Cardiac muscle cell (in vitro differentiated cells and primary cell): ENCODE measurements at regions not wholly inside any gene's neighbourhood (a gene's known extent, or its start where the extent isn't known, plus 50 kb on each side); places are given as distances from the start of the nearest gene placed in this dataset.

Experiments
- DNase-seq, 2 donors: peaks; one replicate each; pipeline versions ENCODE4 v3.0.0 to v3.0.0-alpha.2; 2010 to 2017; ENCODE audit warnings: low read depth in 1 of 2, low spot score in 1 of 2
- H3K27ac ChIP-seq: fragments of 200-600 bp; sonication (generic); 2 replicates; pipeline ENCODE4 v1.5.1; 2016
- H3K27me3 ChIP-seq: fragments of 200-600 bp; sonication (generic); 2 replicates; pipeline ENCODE4 v1.6.0; 2016; ENCODE audit warnings: control low read depth
- H3K36me3 ChIP-seq: fragments of 200-600 bp; sonication (generic); 2 replicates; pipeline ENCODE4 v1.5.1; 2016; ENCODE audit warnings: control low read depth
- H3K4me1 ChIP-seq: fragments of 200-600 bp; sonication (generic); 2 replicates; pipeline ENCODE4 v1.8.1; 2017; ENCODE audit warnings: low read depth, mild to moderate bottlenecking, mixed run types
- H3K4me3 ChIP-seq: fragments of 200-600 bp; sonication (generic); 2 replicates; pipeline ENCODE4 v1.5.1; 2016; ENCODE audit warnings: mild to moderate bottlenecking
- H3K9me3 ChIP-seq: fragments of 200-600 bp; sonication (generic); 2 replicates; pipeline ENCODE4 v1.5.1; 2017; ENCODE audit warnings: low read depth, mild to moderate bottlenecking, control low read depth
- TF ChIP-seq, protein P1 (sequence below): IDR thresholded peaks from 2 replicates; pipeline ENCODE4 v1.5.1; 2012; ENCODE audit warnings: low read depth, mild to moderate bottlenecking, low read length

DNA sequence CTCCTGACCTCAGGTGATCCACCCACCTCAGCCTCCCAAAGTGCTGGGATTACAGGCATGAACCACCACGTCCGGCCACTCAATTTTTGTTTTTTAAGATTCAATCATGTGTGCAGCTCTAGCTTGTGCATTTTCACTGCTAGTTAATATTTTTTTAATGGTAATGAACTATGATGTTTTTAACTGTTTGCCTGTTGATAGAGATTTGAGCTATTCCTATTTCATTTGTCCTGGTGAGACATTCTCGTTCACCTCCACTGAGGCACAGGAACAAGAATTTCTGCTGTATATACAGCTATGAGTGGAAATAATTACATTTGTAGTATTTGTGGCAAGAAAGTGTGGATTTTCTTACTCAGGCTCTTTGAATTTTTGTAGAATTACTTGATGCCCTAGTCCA is 137.7 kb upstream of the MYOCD start:
- TF ChIP-seq, protein P1, sequence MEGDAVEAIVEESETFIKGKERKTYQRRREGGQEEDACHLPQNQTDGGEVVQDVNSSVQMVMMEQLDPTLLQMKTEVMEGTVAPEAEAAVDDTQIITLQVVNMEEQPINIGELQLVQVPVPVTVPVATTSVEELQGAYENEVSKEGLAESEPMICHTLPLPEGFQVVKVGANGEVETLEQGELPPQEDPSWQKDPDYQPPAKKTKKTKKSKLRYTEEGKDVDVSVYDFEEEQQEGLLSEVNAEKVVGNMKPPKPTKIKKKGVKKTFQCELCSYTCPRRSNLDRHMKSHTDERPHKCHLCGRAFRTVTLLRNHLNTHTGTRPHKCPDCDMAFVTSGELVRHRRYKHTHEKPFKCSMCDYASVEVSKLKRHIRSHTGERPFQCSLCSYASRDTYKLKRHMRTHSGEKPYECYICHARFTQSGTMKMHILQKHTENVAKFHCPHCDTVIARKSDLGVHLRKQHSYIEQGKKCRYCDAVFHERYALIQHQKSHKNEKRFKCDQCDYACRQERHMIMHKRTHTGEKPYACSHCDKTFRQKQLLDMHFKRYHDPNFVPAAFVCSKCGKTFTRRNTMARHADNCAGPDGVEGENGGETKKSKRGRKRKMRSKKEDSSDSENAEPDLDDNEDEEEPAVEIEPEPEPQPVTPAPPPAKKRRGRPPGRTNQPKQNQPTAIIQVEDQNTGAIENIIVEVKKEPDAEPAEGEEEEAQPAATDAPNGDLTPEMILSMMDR: no peak
- H3K27ac ChIP-seq: no peak overlapping the region
- no peaks in the 10 kb centered on the region for H3K27me3 ChIP-seq
- H3K4me1 ChIP-seq: peaks cover 14% of the 10 kb centered on the region
- H3K4me3 ChIP-seq: no peak overlapping the region
- no peaks in the 10 kb centered on the region for H3K36me3 ChIP-seq
- no peaks in the 10 kb centered on the region for H3K9me3 ChIP-seq
- no peak for DNase-seq

- TF ChIP-seq, protein P1: no peak
- Histone ChIP-seq H3K27me3 (no peaks in the 10 kb centered on the region), H3K36me3 (no peaks in the 10 kb centered on the region), H3K4me1 (peaks cover 10% of the 10 kb centered on the region), H3K27ac (peak overlapping the region; percentile 55), H3K9me3 (no peaks in the 10 kb centered on the region), H3K4me3 (no peak overlapping the region)
- peak in 1 of 2 donors; percentile 62 for DNase-seq
Measured at GRCh38 chr17:12530161-12530560, 135.5 kb upstream of the MYOCD start.

- no peaks in the 10 kb centered on the region for H3K9me3 ChIP-seq
- no peak overlapping the region for H3K27ac ChIP-seq
- DNase-seq: no peak
- H3K27me3 ChIP-seq: no peaks in the 10 kb centered on the region
- TF ChIP-seq, protein P1: no peak
- H3K4me1 ChIP-seq: no peaks in the 10 kb centered on the region
- H3K4me3 ChIP-seq: no peak overlapping the region
- no peaks in the 10 kb centered on the region for H3K36me3 ChIP-seq
Measured at GRCh38 chr17:12536021-12536420, 129.7 kb upstream of the MYOCD start.

DNA sequence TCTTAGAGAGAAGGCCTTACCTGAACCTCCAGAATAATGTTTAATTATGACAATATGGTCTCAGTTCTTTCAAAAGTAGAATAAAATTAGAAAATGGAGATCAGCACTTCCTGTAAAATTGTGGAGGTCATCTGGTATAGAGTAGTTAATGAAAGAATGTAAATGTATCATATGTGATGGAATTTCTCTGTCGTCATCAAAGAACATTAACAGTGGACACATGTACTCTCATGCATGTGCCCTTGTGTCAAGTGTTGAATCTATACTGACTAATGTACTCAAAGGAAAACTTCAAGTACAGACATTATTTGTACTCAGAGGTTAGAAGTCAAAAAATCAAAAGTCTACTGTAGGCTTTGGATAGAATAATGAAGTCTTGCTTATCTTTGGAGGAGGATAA is 129.2 kb upstream of the MYOCD start:
- Histone ChIP-seq H3K27ac (no peak overlapping the region), H3K36me3 (no peaks in the 10 kb centered on the region), H3K4me1 (no peaks in the 10 kb centered on the region), H3K9me3 (no peaks in the 10 kb centered on the region), H3K4me3 (no peak overlapping the region), H3K27me3 (no peaks in the 10 kb centered on the region)
- no peak for DNase-seq
- TF ChIP-seq, protein P1: no peak

GRCh38 chr17:12537436-12537835 is 128.3 kb upstream of the MYOCD start:
- Histone ChIP-seq H3K36me3 (no peaks in the 10 kb centered on the region), H3K4me3 (no peak overlapping the region), H3K27me3 (no peaks in the 10 kb centered on the region), H3K4me1 (no peaks in the 10 kb centered on the region), H3K27ac (no peak overlapping the region), H3K9me3 (no peaks in the 10 kb centered on the region)
- TF ChIP-seq, protein P1: no peak
- no peak for DNase-seq

DNA sequence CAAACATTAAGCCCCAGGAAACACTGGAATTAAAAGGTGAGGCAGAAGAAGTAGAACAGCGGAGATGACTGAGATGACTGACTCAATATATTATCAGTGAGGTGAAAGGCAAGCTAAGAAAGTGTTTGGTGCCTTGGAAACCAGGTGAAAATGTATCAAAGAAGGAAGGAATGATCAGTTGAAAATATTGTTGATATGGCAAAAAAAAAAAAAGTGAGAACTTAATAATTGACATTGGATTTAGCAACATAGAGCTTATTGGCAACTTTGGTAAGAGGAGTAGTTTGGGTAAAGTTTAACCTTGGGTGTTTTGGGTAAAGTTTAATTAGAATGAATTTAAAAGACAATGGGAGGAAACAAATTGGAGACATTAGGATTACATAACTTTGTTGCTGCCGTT is 127.7 kb upstream of the MYOCD start:
- TF ChIP-seq, protein P1: no peak
- no peaks in the 10 kb centered on the region for H3K27me3 ChIP-seq
- no peak overlapping the region for H3K27ac ChIP-seq
- no peaks in the 10 kb centered on the region for H3K36me3 ChIP-seq
- DNase-seq: no peak
- H3K4me3 ChIP-seq: no peak overlapping the region
- H3K9me3 ChIP-seq: no peaks in the 10 kb centered on the region
- H3K4me1 ChIP-seq: no peaks in the 10 kb centered on the region
